OCI-LY3 (cell line): ENCODE measurements at regions not wholly inside any gene's neighbourhood (a gene's known extent, or its start where the extent isn't known, plus 50 kb on each side); places are given as distances from the start of the nearest gene placed in this dataset.

Experiments
- EZH2phosphoT487 ChIP-seq: fragments of 200-600 bp; shearing (Covaris generic); IDR thresholded peaks from 2 replicates; pipeline ENCODE4 v1.6.1; 2018; ENCODE audit warnings: antibody characterized with exemption, mixed run types, low read depth
- TF ChIP-seq, protein P1 (sequence below): fragments of 200-600, 300-600 bp; sonication (generic); IDR thresholded peaks from 2 replicates; pipeline ENCODE4 v1.5.1; 2014; ENCODE audit warnings: antibody characterized with exemption, low read length, low read depth

DNA sequence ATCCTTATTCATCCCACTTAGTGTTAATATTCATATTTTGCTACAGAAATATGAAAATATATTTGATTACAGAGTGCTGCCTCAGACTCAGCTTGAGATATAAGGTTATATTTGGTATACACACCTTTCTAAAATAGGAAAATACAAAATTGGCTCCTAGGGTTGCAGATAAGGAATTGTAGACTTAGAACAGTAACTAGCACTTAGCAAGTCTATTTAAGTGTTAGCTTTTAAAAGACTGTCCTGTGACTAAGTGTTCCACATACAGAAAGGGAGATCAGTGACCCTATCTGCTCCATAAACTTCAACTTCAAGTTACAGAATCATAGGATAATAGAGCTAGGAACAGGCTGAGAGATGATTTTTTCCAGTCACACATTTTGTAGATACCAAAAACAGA is 607.0 kb downstream of the ZNF608 start:
- TF ChIP-seq, protein P1, sequence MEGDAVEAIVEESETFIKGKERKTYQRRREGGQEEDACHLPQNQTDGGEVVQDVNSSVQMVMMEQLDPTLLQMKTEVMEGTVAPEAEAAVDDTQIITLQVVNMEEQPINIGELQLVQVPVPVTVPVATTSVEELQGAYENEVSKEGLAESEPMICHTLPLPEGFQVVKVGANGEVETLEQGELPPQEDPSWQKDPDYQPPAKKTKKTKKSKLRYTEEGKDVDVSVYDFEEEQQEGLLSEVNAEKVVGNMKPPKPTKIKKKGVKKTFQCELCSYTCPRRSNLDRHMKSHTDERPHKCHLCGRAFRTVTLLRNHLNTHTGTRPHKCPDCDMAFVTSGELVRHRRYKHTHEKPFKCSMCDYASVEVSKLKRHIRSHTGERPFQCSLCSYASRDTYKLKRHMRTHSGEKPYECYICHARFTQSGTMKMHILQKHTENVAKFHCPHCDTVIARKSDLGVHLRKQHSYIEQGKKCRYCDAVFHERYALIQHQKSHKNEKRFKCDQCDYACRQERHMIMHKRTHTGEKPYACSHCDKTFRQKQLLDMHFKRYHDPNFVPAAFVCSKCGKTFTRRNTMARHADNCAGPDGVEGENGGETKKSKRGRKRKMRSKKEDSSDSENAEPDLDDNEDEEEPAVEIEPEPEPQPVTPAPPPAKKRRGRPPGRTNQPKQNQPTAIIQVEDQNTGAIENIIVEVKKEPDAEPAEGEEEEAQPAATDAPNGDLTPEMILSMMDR, result no peak
- TF ChIP-seq EZH2phosphoT487, result no peak
